OCI-LY1 (cell line): ENCODE measurements at regions not wholly inside any gene's neighbourhood (a gene's known extent, or its start where the extent isn't known, plus 50 kb on each side); places are given as distances from the start of the nearest gene placed in this dataset.

Experiments used
- H2AFZ ChIP-seq: fragments of 200-600 bp; sonication (generic), shearing (Covaris generic); 2 replicates; pipeline ENCODE4 v1.6.0; 2014; ENCODE audit warnings: antibody characterized with exemption, mild to moderate bottlenecking, low read length
- H3F3A ChIP-seq: fragments of 200-600 bp; sonication (generic), shearing (Covaris generic); 2 replicates; pipeline ENCODE4 v1.6.0; 2014; ENCODE audit warnings: mild to moderate bottlenecking, antibody characterized with exemption, low read length, moderate library complexity; ENCODE audit not compliant: insufficient read depth
- H3K27ac ChIP-seq: fragments of 200-600 bp; sonication (generic); 2 replicates; pipeline ENCODE4 v1.5.1; 2014; ENCODE audit warnings: low read length, mixed run types, mild to moderate bottlenecking, low read depth; ENCODE audit not compliant: poor library complexity, severe bottlenecking
- H3K27me3 ChIP-seq: fragments of 200-600 bp; sonication (generic); 2 replicates; pipeline ENCODE4 v1.6.0; 2014; ENCODE audit warnings: antibody characterized with exemption, mild to moderate bottlenecking, low read length, moderate library complexity; ENCODE audit not compliant: insufficient read depth
- H3K36me3 ChIP-seq: fragments of 200-600 bp; sonication (generic); 2 replicates; pipeline ENCODE4 v1.6.1; 2014; ENCODE audit warnings: mild to moderate bottlenecking, antibody characterized with exemption, low read length, moderate library complexity, mixed read lengths; ENCODE audit not compliant: insufficient read depth
- H3K4me1 ChIP-seq: fragments of 200-600 bp; sonication (generic); 2 replicates; pipeline ENCODE4 v1.5.1; 2014; ENCODE audit warnings: mild to moderate bottlenecking, low read length, moderate library complexity; ENCODE audit not compliant: insufficient read depth, severe bottlenecking
- H3K4me2 ChIP-seq: fragments of 200-600 bp; sonication (generic), shearing (Covaris generic); 2 replicates; pipeline ENCODE4 v1.6.1; 2014; ENCODE audit warnings: low read length
- H3K4me3 ChIP-seq: fragments of 200-600 bp; sonication (generic); 2 replicates; pipeline ENCODE4 v1.5.1; 2014; ENCODE audit warnings: low read length, low read depth, mild to moderate bottlenecking, mixed read lengths; ENCODE audit not compliant: poor library complexity, severe bottlenecking
- H3K79me2 ChIP-seq: fragments of 200-600 bp; shearing (Covaris generic); 2 replicates; pipeline ENCODE4 v1.6.1; 2016; ENCODE audit warnings: mixed run types, low read length, mixed read lengths; ENCODE audit not compliant: insufficient read depth
- H3K9ac ChIP-seq: fragments of 200-600 bp; sonication (generic), shearing (Covaris generic); 2 replicates; pipeline ENCODE4 v1.6.1; 2014; ENCODE audit warnings: mild to moderate bottlenecking, low read length, mixed read lengths
- H3K9me2 ChIP-seq: fragments of 200-600 bp; sonication (generic), shearing (Covaris generic); 2 replicates; pipeline ENCODE4 v1.6.1; 2014; ENCODE audit warnings: low read depth, mild to moderate bottlenecking, low read length, mixed read lengths
- H3K9me3 ChIP-seq: fragments of 200-600 bp; shearing (Covaris generic); 2 replicates; pipeline ENCODE4 v1.6.1; 2014; ENCODE audit warnings: low read length, mixed read lengths
- H4K20me1 ChIP-seq: fragments of 200-600 bp; sonication (generic), shearing (Covaris generic); 2 replicates; pipeline ENCODE4 v1.6.0; 2016; ENCODE audit warnings: mild to moderate bottlenecking, low read length; ENCODE audit not compliant: insufficient read depth
- EZH2 ChIP-seq: fragments of 200-600 bp; sonication (generic), shearing (Covaris generic); IDR thresholded peaks from 2 replicates; pipeline ENCODE4 v1.8.0; 2017; ENCODE audit warnings: borderline replicate concordance, mixed run types, mild to moderate bottlenecking, antibody characterized with exemption, low read length, moderate library complexity, mixed read lengths
- TF ChIP-seq, protein P1 (sequence below): fragments of 200-600 bp; sonication (generic), shearing (Covaris generic); IDR thresholded peaks from 2 replicates; pipeline ENCODE4 v1.5.1; 2017; ENCODE audit warnings: mild to moderate bottlenecking, antibody characterized with exemption, low read length, moderate library complexity, mixed read lengths

DNA sequence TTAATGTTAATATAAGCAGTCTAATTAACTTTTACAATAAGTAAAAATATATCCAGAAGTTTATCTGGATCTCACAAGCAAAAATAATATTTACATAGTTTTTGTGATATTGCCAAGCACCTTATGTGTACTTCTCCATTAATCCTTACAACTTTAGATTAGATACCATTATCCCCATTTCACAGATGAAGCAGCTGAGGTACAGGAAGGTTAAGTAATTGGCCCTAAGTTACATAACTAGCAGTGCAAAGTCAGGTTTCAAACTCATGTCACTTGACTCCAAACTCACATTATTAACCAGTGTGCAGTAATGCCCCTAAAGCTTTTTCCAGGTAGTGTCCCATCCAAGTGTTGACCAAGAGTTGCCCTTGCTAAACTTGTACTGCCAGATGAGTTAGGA is 248.6 kb upstream of the STXBP5 start:
- H3K4me3 ChIP-seq = no peak overlapping the region
- H3K4me1 ChIP-seq = no peaks in the 10 kb centered on the region
- no peak overlapping the region for H2AFZ ChIP-seq
- no peaks in the 10 kb centered on the region for H3K9me2 ChIP-seq
- no peaks in the 10 kb centered on the region for H3K79me2 ChIP-seq
- no peak overlapping the region for H3K4me2 ChIP-seq
- TF ChIP-seq EZH2 = no peak
- TF ChIP-seq, protein P1, sequence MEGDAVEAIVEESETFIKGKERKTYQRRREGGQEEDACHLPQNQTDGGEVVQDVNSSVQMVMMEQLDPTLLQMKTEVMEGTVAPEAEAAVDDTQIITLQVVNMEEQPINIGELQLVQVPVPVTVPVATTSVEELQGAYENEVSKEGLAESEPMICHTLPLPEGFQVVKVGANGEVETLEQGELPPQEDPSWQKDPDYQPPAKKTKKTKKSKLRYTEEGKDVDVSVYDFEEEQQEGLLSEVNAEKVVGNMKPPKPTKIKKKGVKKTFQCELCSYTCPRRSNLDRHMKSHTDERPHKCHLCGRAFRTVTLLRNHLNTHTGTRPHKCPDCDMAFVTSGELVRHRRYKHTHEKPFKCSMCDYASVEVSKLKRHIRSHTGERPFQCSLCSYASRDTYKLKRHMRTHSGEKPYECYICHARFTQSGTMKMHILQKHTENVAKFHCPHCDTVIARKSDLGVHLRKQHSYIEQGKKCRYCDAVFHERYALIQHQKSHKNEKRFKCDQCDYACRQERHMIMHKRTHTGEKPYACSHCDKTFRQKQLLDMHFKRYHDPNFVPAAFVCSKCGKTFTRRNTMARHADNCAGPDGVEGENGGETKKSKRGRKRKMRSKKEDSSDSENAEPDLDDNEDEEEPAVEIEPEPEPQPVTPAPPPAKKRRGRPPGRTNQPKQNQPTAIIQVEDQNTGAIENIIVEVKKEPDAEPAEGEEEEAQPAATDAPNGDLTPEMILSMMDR = no peak
- H3K36me3 ChIP-seq = no peaks in the 10 kb centered on the region
- H4K20me1 ChIP-seq = no peaks in the 10 kb centered on the region
- H3K27me3 ChIP-seq = no peaks in the 10 kb centered on the region
- no peak overlapping the region for H3K27ac ChIP-seq
- no peak overlapping the region for H3K9ac ChIP-seq
- no peaks in the 10 kb centered on the region for H3F3A ChIP-seq
- no peaks in the 10 kb centered on the region for H3K9me3 ChIP-seq

- H3K36me3 ChIP-seq = no peaks in the 10 kb centered on the region
- H3K4me1 ChIP-seq = no peaks in the 10 kb centered on the region
- H3K4me3 ChIP-seq = no peak overlapping the region
- no peaks in the 10 kb centered on the region for H3F3A ChIP-seq
- TF ChIP-seq EZH2 = no peak
- TF ChIP-seq, protein P1 = no peak
- no peak overlapping the region for H3K27ac ChIP-seq
- H3K9me3 ChIP-seq = no peaks in the 10 kb centered on the region
- no peaks in the 10 kb centered on the region for H3K79me2 ChIP-seq
- no peak overlapping the region for H2AFZ ChIP-seq
- H4K20me1 ChIP-seq = no peaks in the 10 kb centered on the region
- H3K4me2 ChIP-seq = no peak overlapping the region
- H3K9ac ChIP-seq = no peak overlapping the region
- no peaks in the 10 kb centered on the region for H3K9me2 ChIP-seq
- H3K27me3 ChIP-seq = no peaks in the 10 kb centered on the region
Observed at GRCh38 chr6:146957181-146958093, 246.8 kb upstream of the STXBP5 start.

DNA sequence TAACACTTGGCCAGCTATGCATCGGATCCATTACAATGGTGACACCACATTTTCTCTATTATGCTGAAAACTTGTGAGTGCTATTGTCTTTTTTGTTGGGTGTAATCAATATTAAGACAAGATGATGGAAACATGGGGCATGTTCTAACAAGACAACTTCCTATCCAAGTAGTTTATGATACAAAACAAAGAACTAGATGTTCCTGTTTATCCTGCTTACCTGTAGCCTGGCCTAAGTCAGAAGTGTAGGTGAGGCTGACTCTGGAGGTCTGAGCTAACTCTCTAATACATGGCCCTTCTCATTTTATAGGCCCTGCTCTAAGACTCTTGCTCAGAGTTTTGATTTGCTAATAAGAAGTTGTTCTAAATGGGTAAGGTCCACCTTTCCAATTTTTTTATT is 242.4 kb upstream of the STXBP5 start:
- H3K79me2 ChIP-seq = no peaks in the 10 kb centered on the region
- H3K36me3 ChIP-seq = no peaks in the 10 kb centered on the region
- H3K9me3 ChIP-seq = no peaks in the 10 kb centered on the region
- no peaks in the 10 kb centered on the region for H3K27me3 ChIP-seq
- H3K4me3 ChIP-seq = no peak overlapping the region
- no peak overlapping the region for H2AFZ ChIP-seq
- no peak overlapping the region for H3K27ac ChIP-seq
- no peaks in the 10 kb centered on the region for H3K4me1 ChIP-seq
- H3F3A ChIP-seq = no peaks in the 10 kb centered on the region
- no peak overlapping the region for H3K9ac ChIP-seq
- H3K9me2 ChIP-seq = no peaks in the 10 kb centered on the region
- TF ChIP-seq, protein P1 = no peak
- TF ChIP-seq EZH2 = no peak
- no peak overlapping the region for H3K4me2 ChIP-seq
- H4K20me1 ChIP-seq = no peaks in the 10 kb centered on the region
